ENCODE measurements at regions not wholly inside any gene's neighbourhood (a gene's known extent, or its start where the extent isn't known, plus 50 kb on each side); places are given as distances from the start of the nearest gene placed in this dataset.
A peak's percentile ranks its signal among the peaks of the same experiment; 100 is the strongest.

- TF ChIP-seq, protein P1, sequence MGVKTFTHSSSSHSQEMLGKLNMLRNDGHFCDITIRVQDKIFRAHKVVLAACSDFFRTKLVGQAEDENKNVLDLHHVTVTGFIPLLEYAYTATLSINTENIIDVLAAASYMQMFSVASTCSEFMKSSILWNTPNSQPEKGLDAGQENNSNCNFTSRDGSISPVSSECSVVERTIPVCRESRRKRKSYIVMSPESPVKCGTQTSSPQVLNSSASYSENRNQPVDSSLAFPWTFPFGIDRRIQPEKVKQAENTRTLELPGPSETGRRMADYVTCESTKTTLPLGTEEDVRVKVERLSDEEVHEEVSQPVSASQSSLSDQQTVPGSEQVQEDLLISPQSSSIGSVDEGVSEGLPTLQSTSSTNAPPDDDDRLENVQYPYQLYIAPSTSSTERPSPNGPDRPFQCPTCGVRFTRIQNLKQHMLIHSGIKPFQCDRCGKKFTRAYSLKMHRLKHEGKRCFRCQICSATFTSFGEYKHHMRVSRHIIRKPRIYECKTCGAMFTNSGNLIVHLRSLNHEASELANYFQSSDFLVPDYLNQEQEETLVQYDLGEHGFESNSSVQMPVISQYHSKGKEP (tag by site-specific recombination; IDR thresholded peaks at IDR 0.05): 0 out of 2 replicates have a peak, but pooled peaks have one; percentile 25
- TF ChIP-seq OSR2 (tag by site-specific recombination; IDR thresholded peaks at IDR 0.05): peak; percentile 97
- no peak for TF ChIP-seq KLF1 (tag by site-specific recombination; IDR thresholded peaks at IDR 0.05)
- peak; percentile 74 for TF ChIP-seq SP7 (tag by site-specific recombination; IDR thresholded peaks at IDR 0.05)
- peak; percentile 95 for TF ChIP-seq ZNF24 (tag by site-specific recombination; IDR thresholded peaks at IDR 0.05)
- 0 out of 2 replicates have a peak, but pooled peaks have one; percentile 41 for TF ChIP-seq ZBTB21 (tag by site-specific recombination; IDR thresholded peaks at IDR 0.05)
- 0 out of 2 replicates have a peak, but pooled peaks have one; percentile 39 for TF ChIP-seq MZF1 (tag by site-specific recombination; IDR thresholded peaks at IDR 0.05; ENCODE audit: borderline replicate concordance)
- TF ChIP-seq MEIS1 (CRISPR knock-in tag; IDR thresholded peaks at IDR 0.05; ENCODE audit: borderline replicate concordance): no peak
- TF ChIP-seq ZNF501 (tag by site-specific recombination; IDR thresholded peaks at IDR 0.05): peak; percentile 44; the same call in 1 of the 2 replicates
- TF ChIP-seq ZBTB7A (tag by site-specific recombination; IDR thresholded peaks at IDR 0.05; ENCODE audit: low read depth): no peak
- TF ChIP-seq ZBTB17 (tag by site-specific recombination; IDR thresholded peaks at IDR 0.05): peak; percentile 66; the same call in 1 of the 2 replicates
- no peak for TF ChIP-seq ZNF530 (tag by site-specific recombination; IDR thresholded peaks at IDR 0.05; ENCODE audit: low read depth)
- TF ChIP-seq ZNF394 (tag by site-specific recombination; IDR thresholded peaks at IDR 0.05; ENCODE audit: borderline replicate concordance): no peak
- no peak for TF ChIP-seq ZNF292 (tag by site-specific recombination; IDR thresholded peaks at IDR 0.05; ENCODE audit: borderline replicate concordance, low read depth)
- TF ChIP-seq ZNF366 (tag by site-specific recombination; conservative IDR thresholded peaks at IDR 0.05): peak; percentile 50; the same call in 1 of the 2 replicates
- TF ChIP-seq IKZF3 (tag by site-specific recombination; IDR thresholded peaks at IDR 0.05): no peak
- peak; percentile 90 for TF ChIP-seq ZBTB6 (tag by site-specific recombination; IDR thresholded peaks at IDR 0.05)
- TF ChIP-seq ZNF629 (tag by site-specific recombination; IDR thresholded peaks at IDR 0.05): peak; percentile 71; the same call in 1 of the 2 replicates
- no peak for TF ChIP-seq ZNF248 (tag by site-specific recombination; IDR thresholded peaks at IDR 0.05)
Measured at GRCh38 chr14:95597784-95598211, 62.9 kb downstream of the GLRX5 start (continued).

- no peak overlapping the region for H3K4me3 ChIP-seq (ENCODE audit: low read depth, low read length)
- CTCF ChIA-PET: no interaction called here
- no peaks in the 10 kb centered on the region for H3K9me3 ChIP-seq (ENCODE audit: control insufficient read depth, insufficient read depth, low read depth, low read length)
- H3K27ac ChIP-seq (ENCODE audit: extremely low read depth, low read depth, low read length): no peak overlapping the region
- POLR2A ChIA-PET: no interaction called here
- no peaks in the 10 kb centered on the region for H3K36me3 ChIP-seq (ENCODE audit: control insufficient read depth in 2 of 2, insufficient read depth in 1 of 2, low read length in 2 of 2)
- TF ChIP-seq RBAK (tag by site-specific recombination; IDR thresholded peaks at IDR 0.05) (no peak), ZIC2 (tag by site-specific recombination; IDR thresholded peaks at IDR 0.05) (peak; percentile 77)
- no peaks in the 10 kb centered on the region for H3K4me1 ChIP-seq (ENCODE audit: control insufficient read depth, insufficient read depth, low read length)
Measured at GRCh38 chr14:95601650-95602049, 66.8 kb downstream of the GLRX5 start.

GRCh38 chr14:95603415-95603814, 68.6 kb downstream of the GLRX5 start:
- no peaks in the 10 kb centered on the region for H3K4me1 ChIP-seq (ENCODE audit: control insufficient read depth, insufficient read depth, low read length)
- no peak overlapping the region for H3K4me3 ChIP-seq (ENCODE audit: low read depth, low read length)
- CTCF ChIA-PET: interaction anchor here (0.7 kb wide), 1 partner anchor 12 kb away, joined by 4 read pairs; no protein-coding TSS in a partner anchor
- no peaks in the 10 kb centered on the region for H3K9me3 ChIP-seq (ENCODE audit: control insufficient read depth, insufficient read depth, low read depth, low read length)
- H3K36me3 ChIP-seq (ENCODE audit: control insufficient read depth in 2 of 2, insufficient read depth in 1 of 2, low read length in 2 of 2): no peaks in the 10 kb centered on the region
- POLR2A ChIA-PET: no interaction called here
- no peak overlapping the region for H3K27ac ChIP-seq (ENCODE audit: extremely low read depth, low read depth, low read length)
- TF ChIP-seq MEIS1 (CRISPR knock-in tag; IDR thresholded peaks at IDR 0.05; ENCODE audit: borderline replicate concordance): no peak
- TF ChIP-seq, protein P2, sequence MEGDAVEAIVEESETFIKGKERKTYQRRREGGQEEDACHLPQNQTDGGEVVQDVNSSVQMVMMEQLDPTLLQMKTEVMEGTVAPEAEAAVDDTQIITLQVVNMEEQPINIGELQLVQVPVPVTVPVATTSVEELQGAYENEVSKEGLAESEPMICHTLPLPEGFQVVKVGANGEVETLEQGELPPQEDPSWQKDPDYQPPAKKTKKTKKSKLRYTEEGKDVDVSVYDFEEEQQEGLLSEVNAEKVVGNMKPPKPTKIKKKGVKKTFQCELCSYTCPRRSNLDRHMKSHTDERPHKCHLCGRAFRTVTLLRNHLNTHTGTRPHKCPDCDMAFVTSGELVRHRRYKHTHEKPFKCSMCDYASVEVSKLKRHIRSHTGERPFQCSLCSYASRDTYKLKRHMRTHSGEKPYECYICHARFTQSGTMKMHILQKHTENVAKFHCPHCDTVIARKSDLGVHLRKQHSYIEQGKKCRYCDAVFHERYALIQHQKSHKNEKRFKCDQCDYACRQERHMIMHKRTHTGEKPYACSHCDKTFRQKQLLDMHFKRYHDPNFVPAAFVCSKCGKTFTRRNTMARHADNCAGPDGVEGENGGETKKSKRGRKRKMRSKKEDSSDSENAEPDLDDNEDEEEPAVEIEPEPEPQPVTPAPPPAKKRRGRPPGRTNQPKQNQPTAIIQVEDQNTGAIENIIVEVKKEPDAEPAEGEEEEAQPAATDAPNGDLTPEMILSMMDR (tag by site-specific recombination; IDR thresholded peaks at IDR 0.05): no peak
- no peak for TF ChIP-seq ZSCAN16 (tag by site-specific recombination; IDR thresholded peaks at IDR 0.05)
- TF ChIP-seq, protein P3, sequence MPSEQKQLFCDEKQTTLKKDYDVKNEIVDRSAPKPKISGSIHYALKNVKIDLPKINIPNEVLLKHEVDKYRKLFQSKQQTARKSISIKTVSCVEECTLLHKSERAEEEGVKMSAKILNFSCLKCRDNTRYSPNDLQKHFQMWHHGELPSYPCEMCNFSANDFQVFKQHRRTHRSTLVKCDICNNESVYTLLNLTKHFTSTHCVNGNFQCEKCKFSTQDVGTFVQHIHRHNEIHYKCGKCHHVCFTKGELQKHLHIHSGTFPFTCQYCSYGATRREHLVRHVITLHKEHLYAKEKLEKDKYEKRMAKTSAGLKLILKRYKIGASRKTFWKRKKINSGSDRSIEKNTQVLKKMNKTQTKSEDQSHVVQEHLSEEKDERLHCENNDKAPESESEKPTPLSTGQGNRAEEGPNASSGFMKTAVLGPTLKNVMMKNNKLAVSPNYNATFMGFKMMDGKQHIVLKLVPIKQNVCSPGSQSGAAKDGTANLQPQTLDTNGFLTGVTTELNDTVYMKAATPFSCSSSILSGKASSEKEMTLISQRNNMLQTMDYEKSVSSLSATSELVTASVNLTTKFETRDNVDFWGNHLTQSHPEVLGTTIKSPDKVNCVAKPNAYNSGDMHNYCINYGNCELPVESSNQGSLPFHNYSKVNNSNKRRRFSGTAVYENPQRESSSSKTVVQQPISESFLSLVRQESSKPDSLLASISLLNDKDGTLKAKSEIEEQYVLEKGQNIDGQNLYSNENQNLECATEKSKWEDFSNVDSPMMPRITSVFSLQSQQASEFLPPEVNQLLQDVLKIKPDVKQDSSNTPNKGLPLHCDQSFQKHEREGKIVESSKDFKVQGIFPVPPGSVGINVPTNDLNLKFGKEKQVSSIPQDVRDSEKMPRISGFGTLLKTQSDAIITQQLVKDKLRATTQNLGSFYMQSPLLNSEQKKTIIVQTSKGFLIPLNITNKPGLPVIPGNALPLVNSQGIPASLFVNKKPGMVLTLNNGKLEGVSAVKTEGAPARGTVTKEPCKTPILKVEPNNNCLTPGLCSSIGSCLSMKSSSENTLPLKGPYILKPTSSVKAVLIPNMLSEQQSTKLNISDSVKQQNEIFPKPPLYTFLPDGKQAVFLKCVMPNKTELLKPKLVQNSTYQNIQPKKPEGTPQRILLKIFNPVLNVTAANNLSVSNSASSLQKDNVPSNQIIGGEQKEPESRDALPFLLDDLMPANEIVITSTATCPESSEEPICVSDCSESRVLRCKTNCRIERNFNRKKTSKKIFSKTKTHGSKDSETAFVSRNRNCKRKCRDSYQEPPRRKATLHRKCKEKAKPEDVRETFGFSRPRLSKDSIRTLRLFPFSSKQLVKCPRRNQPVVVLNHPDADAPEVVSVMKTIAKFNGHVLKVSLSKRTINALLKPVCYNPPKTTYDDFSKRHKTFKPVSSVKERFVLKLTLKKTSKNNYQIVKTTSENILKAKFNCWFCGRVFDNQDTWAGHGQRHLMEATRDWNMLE (tag by site-specific recombination; conservative IDR thresholded peaks at IDR 0.05; ENCODE audit: low read depth): no peak
- no peak for TF ChIP-seq TCF7L2 (IDR thresholded peaks at IDR 0.05; ENCODE audit: borderline replicate concordance, low read depth, low read length)
- TF ChIP-seq ZNF175 (tag by site-specific recombination; IDR thresholded peaks at IDR 0.05): no peak

All from HEK293 (cell line).